CD4-positive, alpha-beta memory T cell (primary cell): ENCODE measurements at regions not wholly inside any gene's neighbourhood (a gene's known extent, or its start where the extent isn't known, plus 50 kb on each side); places are given as distances from the start of the nearest gene placed in this dataset.

ENCODE experiments used
- CTCF ChIA-PET: fragments of 350-600 bp; sonication (Branson Sonifier 250); formaldehyde crosslinking; loops from one replicate; lab custom pipeline; 2021; ENCODE audit warnings: inconsistent platforms; ENCODE audit not compliant: partially characterized antibody; lab: Charles Lee
- POLR2A ChIA-PET: fragments of 350-600 bp; sonication (Branson Sonifier 250); formaldehyde crosslinking; loops from one replicate; lab custom pipeline; 2021; ENCODE audit not compliant: partially characterized antibody; lab: Charles Lee
- DNase-seq, 5 donors: peaks; one replicate each; pipeline versions ENCODE4 v3.0.0 to v3.0.0-alpha.2; 2020 to 2022; ENCODE audit warnings: mixed read lengths in 1 of 5
- H3K27ac ChIP-seq: one replicate; pipeline ENCODE4 v1.7.0; 2013; ENCODE audit warnings: low read depth, low read length
- H3K27me3 ChIP-seq: 2 replicates; pipeline ENCODE4 v1.7.0; 2013; ENCODE audit warnings: mild to moderate bottlenecking, low read length, moderate library complexity; ENCODE audit not compliant: insufficient read depth
- H3K36me3 ChIP-seq: 2 replicates; pipeline ENCODE4 v1.7.0; 2013; ENCODE audit warnings: mild to moderate bottlenecking, low read length, moderate library complexity; ENCODE audit not compliant: insufficient read depth
- H3K4me1 ChIP-seq: 2 replicates; pipeline ENCODE4 v1.7.0; 2013; ENCODE audit warnings: mild to moderate bottlenecking, low read length, moderate library complexity; ENCODE audit not compliant: insufficient read depth
- H3K4me3 ChIP-seq, 2 donors: one replicate each; pipeline ENCODE4 v1.7.0; 2013; ENCODE audit warnings: low read length in 2 of 2, mild to moderate bottlenecking in 1 of 2
- H3K9me3 ChIP-seq, 2 donors: one replicate each; pipeline ENCODE4 v1.7.0; 2013; ENCODE audit warnings: low read length in 2 of 2, control low read depth in 1 of 2; ENCODE audit not compliant: control insufficient read depth in 1 of 2
- H3K27ac Mint-ChIP-seq, 7 donors: one replicate each; pipeline ENCODE4 v1.8.0; 2020 to 2021; ENCODE audit warnings: mixed read lengths in 7 of 7, mild to moderate bottlenecking in 6 of 7, inconsistent platforms in 3 of 7, moderate library complexity in 3 of 7
- H3K27me3 Mint-ChIP-seq, 2 donors: one replicate each; pipeline ENCODE4 v1.8.0; 2020 to 2021; ENCODE audit warnings: mixed read lengths in 2 of 2
- H3K36me3 Mint-ChIP-seq, 2 donors: one replicate each; pipeline ENCODE4 v1.8.0; 2020 to 2021; ENCODE audit warnings: mixed read lengths in 2 of 2, inconsistent platforms in 1 of 2, mild to moderate bottlenecking in 1 of 2
- H3K4me1 Mint-ChIP-seq, 4 donors: one replicate each; pipeline ENCODE4 v1.8.0; 2020 to 2021; ENCODE audit warnings: mixed read lengths in 4 of 4, mild to moderate bottlenecking in 1 of 4
- H3K4me3 Mint-ChIP-seq, 8 donors: one replicate each; pipeline ENCODE4 v1.8.0; 2020 to 2021; ENCODE audit warnings: mixed read lengths in 8 of 8, mild to moderate bottlenecking in 7 of 8, moderate library complexity in 6 of 8, inconsistent platforms in 3 of 8
- H3K9me3 Mint-ChIP-seq, 8 donors: one replicate each; pipeline ENCODE4 v1.8.0; 2020 to 2021; ENCODE audit warnings: mixed read lengths in 8 of 8, mild to moderate bottlenecking in 5 of 8, inconsistent platforms in 3 of 8, moderate library complexity in 1 of 8
- intact Hi-C: fragments of 100-400 bp; cut with micrococcal nuclease; formaldehyde crosslinking; loops from one replicate; pipeline ENCODE4 v1.15.1; 2023

- peaks cover 0 to 2% of the 10 kb centered on the region in 2 donors for H3K27me3 Mint-ChIP-seq
- no peaks in the 10 kb centered on the region for H3K36me3 Mint-ChIP-seq
- H3K4me3 Mint-ChIP-seq, result no peak overlapping the region
- no peaks in the 10 kb centered on the region for H3K4me1 Mint-ChIP-seq
- ChIA-PET CTCF (no interaction called here), POLR2A (no interaction called here)
- intact Hi-C loops, result no loop called here
- Histone ChIP-seq H3K9me3 (no peaks in the 10 kb centered on the region), H3K36me3 (no peaks in the 10 kb centered on the region), H3K4me3 (no peak overlapping the region), H3K27me3 (no peaks in the 10 kb centered on the region), H3K4me1 (no peaks in the 10 kb centered on the region), H3K27ac (no peak overlapping the region)
- no peak for DNase-seq
- peaks cover 0 to 10% (median 3%) of the 10 kb centered on the region in 8 donors for H3K9me3 Mint-ChIP-seq
- H3K27ac Mint-ChIP-seq, result no peak overlapping the region
Measured at GRCh38 chr15:39347453-39347852, 233.4 kb upstream of the THBS1 start.

- H3K36me3 Mint-ChIP-seq, result no peaks in the 10 kb centered on the region
- intact Hi-C loops, result no loop called here
Measured at GRCh38 chr15:39350785-39351184, 230.1 kb upstream of the THBS1 start.

GRCh38 chr15:39354189-39354588 lies 226.7 kb upstream of the THBS1 start:
- Histone ChIP-seq H3K4me1 (no peaks in the 10 kb centered on the region), H3K9me3 (no peaks in the 10 kb centered on the region), H3K36me3 (no peaks in the 10 kb centered on the region), H3K27me3 (no peaks in the 10 kb centered on the region), H3K27ac (no peak overlapping the region), H3K4me3 (no peak overlapping the region)
- peaks cover 3 to 6% of the 10 kb centered on the region in 2 donors for H3K27me3 Mint-ChIP-seq
- intact Hi-C loops, result no loop called here
- H3K4me3 Mint-ChIP-seq, result no peak overlapping the region
- H3K36me3 Mint-ChIP-seq, result no peaks in the 10 kb centered on the region
- ChIA-PET POLR2A (no interaction called here), CTCF (no interaction called here)
- DNase-seq, result no peak
- H3K9me3 Mint-ChIP-seq, result no peaks in the 10 kb centered on the region
- H3K4me1 Mint-ChIP-seq, result no peaks in the 10 kb centered on the region
- H3K27ac Mint-ChIP-seq, result no peak overlapping the region

More at GRCh38 chr15:39350785-39351184, 230.1 kb upstream of the THBS1 start:
- Histone ChIP-seq H3K27me3 (no peaks in the 10 kb centered on the region), H3K27ac (no peak overlapping the region), H3K4me3 (no peak overlapping the region), H3K4me1 (no peaks in the 10 kb centered on the region), H3K9me3 (no peaks in the 10 kb centered on the region), H3K36me3 (no peaks in the 10 kb centered on the region)
- H3K27me3 Mint-ChIP-seq, result peaks cover 0 to 4% of the 10 kb centered on the region in 2 donors
- ChIA-PET CTCF (no interaction called here), POLR2A (no interaction called here)
- H3K4me3 Mint-ChIP-seq, result no peak overlapping the region
- DNase-seq, result no peak
- H3K4me1 Mint-ChIP-seq, result no peaks in the 10 kb centered on the region
- no peaks in the 10 kb centered on the region for H3K9me3 Mint-ChIP-seq
- no peak overlapping the region for H3K27ac Mint-ChIP-seq

DNA sequence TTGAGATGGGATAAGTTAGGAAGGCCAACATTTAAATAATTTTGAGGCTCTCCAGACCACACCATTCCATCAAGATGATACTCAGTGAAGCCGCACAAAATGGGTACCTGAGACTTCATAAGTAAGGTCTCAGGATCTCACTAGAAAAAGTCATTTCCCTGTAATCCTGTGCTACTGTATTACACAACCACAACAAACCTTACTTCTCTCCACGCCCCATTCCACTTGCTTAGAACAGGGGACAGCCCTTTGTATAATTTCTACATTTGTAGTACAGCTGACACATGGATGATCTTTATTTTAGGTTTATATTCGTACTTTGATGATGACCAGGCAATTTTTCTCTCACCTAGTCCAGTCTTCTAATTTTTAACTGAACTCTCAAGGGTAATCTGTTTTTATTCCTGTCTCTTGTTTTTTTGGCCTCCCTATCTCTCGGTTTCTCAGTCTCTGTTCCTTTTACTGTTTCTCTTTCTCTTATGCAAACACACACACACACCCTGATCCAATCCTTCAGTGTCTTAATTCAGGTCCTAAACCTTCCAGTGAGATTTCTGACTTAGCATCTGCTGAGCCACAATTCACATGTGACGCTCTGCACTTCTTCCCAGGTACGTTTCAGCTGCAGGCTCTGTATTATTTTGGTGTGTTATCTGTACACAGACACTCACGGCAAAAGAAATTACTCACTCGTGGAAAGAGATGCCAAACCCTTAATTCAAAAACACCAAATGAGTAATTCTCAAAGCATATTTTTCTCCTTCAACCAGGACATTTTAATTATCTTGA lies 223.2 kb upstream of the THBS1 start:
- H3K4me1 Mint-ChIP-seq, result no peaks in the 10 kb centered on the region

GRCh38 chr15:39358441-39359041 lies 222.3 kb upstream of the THBS1 start:
- no peaks in the 10 kb centered on the region for H3K4me1 ChIP-seq
- no peak overlapping the region for H3K27ac Mint-ChIP-seq
- no peak overlapping the region for H3K4me3 ChIP-seq
- no peak overlapping the region for H3K27ac ChIP-seq
- no peak for DNase-seq
- H3K27me3 Mint-ChIP-seq, result peaks cover 8 to 10% of the 10 kb centered on the region in 2 donors
- no peaks in the 10 kb centered on the region for H3K4me1 Mint-ChIP-seq
- ChIA-PET CTCF (no interaction called here), POLR2A (no interaction called here)
- peaks cover 0 to 1% (median 0%) of the 10 kb centered on the region in 8 donors for H3K9me3 Mint-ChIP-seq
- H3K4me3 Mint-ChIP-seq, result no peak overlapping the region
- intact Hi-C loops, result no loop called here
- H3K36me3 ChIP-seq, result no peaks in the 10 kb centered on the region
- H3K9me3 ChIP-seq, result no peaks in the 10 kb centered on the region
- H3K27me3 ChIP-seq, result no peaks in the 10 kb centered on the region
- no peaks in the 10 kb centered on the region for H3K36me3 Mint-ChIP-seq

More for the DNA sequence above, 223.2 kb upstream of the THBS1 start:
- Mint-ChIP-seq H3K36me3 (no peaks in the 10 kb centered on the region), H3K4me3 (no peak overlapping the region), H3K27ac (no peak overlapping the region), H3K27me3 (peaks cover 6 to 8% of the 10 kb centered on the region in 2 donors), H3K9me3 (peaks cover 0 to 1% (median 0%) of the 10 kb centered on the region in 8 donors)
- DNase-seq, result no peak
- intact Hi-C loops, result no loop called here
- CTCF ChIA-PET, result no interaction called here
- no peaks in the 10 kb centered on the region for H3K36me3 ChIP-seq
- H3K4me3 ChIP-seq, result no peak overlapping the region
- H3K27ac ChIP-seq, result no peak overlapping the region
- POLR2A ChIA-PET, result no interaction called here
- no peaks in the 10 kb centered on the region for H3K27me3 ChIP-seq
- H3K9me3 ChIP-seq, result no peaks in the 10 kb centered on the region
- H3K4me1 ChIP-seq, result no peaks in the 10 kb centered on the region

DNA sequence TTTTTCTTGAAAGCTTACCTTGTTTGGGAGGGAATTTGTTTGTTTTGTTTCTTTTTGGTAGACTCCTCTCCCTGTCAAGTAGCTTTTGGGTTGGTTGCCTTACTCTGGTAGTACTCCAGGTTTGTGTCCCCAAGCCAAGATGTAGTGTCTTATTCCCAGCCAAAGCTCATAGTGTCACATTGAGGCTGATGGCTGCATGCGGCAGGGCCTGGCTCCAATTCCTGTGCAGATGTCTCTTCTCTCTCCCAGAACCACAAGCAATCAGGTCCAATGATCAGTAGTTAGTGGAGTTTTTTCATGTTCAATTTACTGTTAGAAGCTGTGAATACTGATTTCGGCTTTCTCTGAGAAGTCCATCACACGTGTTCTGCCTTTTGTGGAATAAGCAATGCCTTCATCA lies 221.1 kb upstream of the THBS1 start:
- POLR2A ChIA-PET, result no interaction called here
- H3K4me3 ChIP-seq, result no peak overlapping the region
- intact Hi-C loops, result no loop called here
- Mint-ChIP-seq H3K4me1 (no peaks in the 10 kb centered on the region), H3K4me3 (no peak overlapping the region), H3K27ac (no peak overlapping the region), H3K27me3 (peaks cover 9 to 18% of the 10 kb centered on the region in 2 donors), H3K9me3 (peaks cover 0 to 3% (median 0%) of the 10 kb centered on the region in 8 donors), H3K36me3 (no peaks in the 10 kb centered on the region)
- no peak for DNase-seq
- no peaks in the 10 kb centered on the region for H3K9me3 ChIP-seq
- CTCF ChIA-PET, result no interaction called here
- H3K27ac ChIP-seq, result no peak overlapping the region
- H3K36me3 ChIP-seq, result no peaks in the 10 kb centered on the region
- no peaks in the 10 kb centered on the region for H3K27me3 ChIP-seq
- H3K4me1 ChIP-seq, result no peaks in the 10 kb centered on the region

- Mint-ChIP-seq H3K27ac (no peak overlapping the region), H3K9me3 (peaks cover 0 to 3% (median 0%) of the 10 kb centered on the region in 8 donors), H3K4me1 (no peaks in the 10 kb centered on the region), H3K27me3 (peaks cover 9 to 18% of the 10 kb centered on the region in 2 donors), H3K4me3 (no peak overlapping the region), H3K36me3 (no peaks in the 10 kb centered on the region)
- Histone ChIP-seq H3K9me3 (no peaks in the 10 kb centered on the region), H3K4me1 (no peaks in the 10 kb centered on the region), H3K27ac (no peak overlapping the region), H3K27me3 (no peaks in the 10 kb centered on the region), H3K36me3 (no peaks in the 10 kb centered on the region), H3K4me3 (no peak overlapping the region)
- CTCF ChIA-PET, result no interaction called here
- intact Hi-C loops, result no loop called here
- no peak for DNase-seq
- POLR2A ChIA-PET, result no interaction called here
Measured at GRCh38 chr15:39360452-39360851, 220.4 kb upstream of the THBS1 start.
